HepG2 (cell line): ENCODE measurements at regions not wholly inside any gene's neighbourhood (a gene's known extent, or its start where the extent isn't known, plus 50 kb on each side); places are given as distances from the start of the nearest gene placed in this dataset.

Source experiments
- ATAC-seq: fragments of 200-7000 bp; cut with Tn5 transposase; 3 replicates; pipeline ENCODE4 v1.9.1; 2020; ENCODE audit warnings: mild to moderate bottlenecking, moderate library complexity
- BruUV-seq: library from RNA; stranded (reverse); fragments of 400-500 nt; replicated peaks from 2 replicates; lab custom pipeline; 2021; lab: Mats Ljungman, UMichigan
- CTCF ChIA-PET: fragments of 300-600 bp; formaldehyde crosslinking; extraction: SDS; loops from one replicate; lab custom pipeline; 2021; ENCODE audit warnings: low total read pairs, inconsistent platforms, low intra/inter-chr PET ratio; lab: Yijun Ruan, JAX
- POLR2A ChIA-PET: fragments of 350-600 bp; sonication (Branson Sonifier 250); formaldehyde crosslinking; loops from one replicate; lab custom pipeline; 2020; ENCODE audit warnings: antibody characterized with exemption, inconsistent platforms; lab: Yijun Ruan, JAX
- DNase-seq: peaks from one replicate; pipeline ENCODE4 v3.0.0-alpha.2; 2015; ENCODE audit warnings: low spot score
- FAIRE-seq: peaks from 3 replicates; lab custom pipeline; 2011; peaks lifted over from hg19 to GRCh38; lab: Jason Lieb, UNC
- H2AFZ ChIP-seq: one replicate; pipeline ENCODE4 v1.6.1; 2011; ENCODE audit warnings: low read length, inconsistent platforms
- H3K27ac ChIP-seq: fragments of 300-600 bp; 3 replicates; pipeline ENCODE4 v1.8.0; 2011; ENCODE audit warnings: mixed run types, mild to moderate bottlenecking, mixed read lengths, low read length, inconsistent platforms; ENCODE audit not compliant: insufficient read depth; ENCODE audit errors: extremely low read length
- H3K27me3 ChIP-seq, 2 experiments: fragments of 200-600 bp in 1 of 2; 2 replicates in 1 of 2; 3 replicates in 1 of 2; pipeline versions ENCODE4 v1.6.0 to v1.8.0; 2011; ENCODE audit warnings: low read length in 2 of 2, mild to moderate bottlenecking in 2 of 2, moderate library complexity in 2 of 2, inconsistent platforms in 1 of 2; ENCODE audit not compliant: insufficient read depth in 2 of 2, control insufficient read depth in 1 of 2
- H3K36me3 ChIP-seq, 2 experiments: fragments of 200-600 bp in 1 of 2; replicated peaks in 1 of 2; 2 replicates in 1 of 2; 3 replicates in 1 of 2; pipeline versions ENCODE4 v1.5.1 to v1.8.0; 2011; ENCODE audit warnings: low read length in 2 of 2, inconsistent platforms in 1 of 2; ENCODE audit not compliant: insufficient read depth in 2 of 2, control insufficient read depth in 1 of 2
- H3K4me1 ChIP-seq: 2 replicates; pipeline ENCODE4 v1.5.1; 2012; ENCODE audit warnings: low read length, inconsistent platforms; ENCODE audit not compliant: insufficient read depth
- H3K4me2 ChIP-seq: 2 replicates; pipeline ENCODE4 v1.6.0; 2011; ENCODE audit warnings: low read depth, low read length, inconsistent platforms
- H3K4me3 ChIP-seq, 3 experiments: fragments of 200-600 bp in 1 of 3; sonication (generic), shearing (Covaris generic) in 1 of 3; replicated peaks in 1 of 3; 2 replicates each; pipeline ENCODE4 v1.5.1; 2011 to 2016; ENCODE audit warnings: low read length in 3 of 3, inconsistent platforms in 2 of 3, low read depth in 2 of 3, mild to moderate bottlenecking in 2 of 3, control low read depth in 1 of 3, mixed read lengths in 1 of 3; ENCODE audit not compliant: insufficient read depth in 1 of 3
- H3K79me2 ChIP-seq: one replicate; pipeline ENCODE4 v1.6.1; 2011; ENCODE audit warnings: low read length, inconsistent platforms; ENCODE audit not compliant: insufficient read depth
- H3K9ac ChIP-seq: 2 replicates; pipeline ENCODE4 v1.6.0; 2011; ENCODE audit warnings: mild to moderate bottlenecking, low read depth, low read length, inconsistent platforms; ENCODE audit not compliant: insufficient read depth
- H3K9me3 ChIP-seq: 2 replicates; pipeline ENCODE4 v1.5.1; 2012; ENCODE audit warnings: mild to moderate bottlenecking, low read length
- H4K20me1 ChIP-seq: 2 replicates; pipeline ENCODE4 v1.6.0; 2011; ENCODE audit warnings: inconsistent platforms, mild to moderate bottlenecking, low read length, moderate library complexity; ENCODE audit not compliant: insufficient read depth
- ARID2 ChIP-seq: sonication (generic); formaldehyde crosslinking; IDR thresholded peaks from 2 replicates; pipeline ENCODE4 v1.8.1; 2022; ENCODE audit warnings: mild to moderate bottlenecking, missing genetic modification reagents, borderline replicate concordance
- CBX1 ChIP-seq: IDR thresholded peaks from one replicate; pipeline ENCODE4 v1.6.1; 2016; ENCODE audit warnings: antibody characterized with exemption, low read depth
- CEBPB ChIP-seq: IDR thresholded peaks from 2 replicates; pipeline ENCODE4 v1.6.1; 2011; ENCODE audit warnings: low read depth, low read length, improper control_type of control experiment, borderline replicate concordance
- KLF13 ChIP-seq: sonication (generic); formaldehyde crosslinking; IDR thresholded peaks from 2 replicates; pipeline ENCODE4 v1.4.0; 2020; ENCODE audit warnings: mild to moderate bottlenecking, missing genetic modification reagents
- MAFF ChIP-seq: IDR thresholded peaks from 2 replicates; pipeline ENCODE4 v1.6.1; 2011; ENCODE audit warnings: low read depth, low read length, improper control_type of control experiment
- MIER2 ChIP-seq: IDR thresholded peaks from 2 replicates; pipeline ENCODE4 v1.6.1; 2016; ENCODE audit warnings: missing biosample characterization, missing genetic modification reagents
- MTERF4 ChIP-seq: sonication (generic); formaldehyde crosslinking; IDR thresholded peaks from 2 replicates; pipeline ENCODE4 v1.8.0; 2023; ENCODE audit warnings: mild to moderate bottlenecking, missing genetic modification reagents
- NR2C2 ChIP-seq: sonication (generic); formaldehyde crosslinking; IDR thresholded peaks from 2 replicates; pipeline ENCODE4 v1.4.0; 2020; ENCODE audit warnings: missing genetic modification reagents, mild to moderate bottlenecking, moderate library complexity, borderline replicate concordance
- SKI ChIP-seq: fragments of 450-650 bp; IDR thresholded peaks from one replicate; pipeline ENCODE4 v1.6.1; 2018; ENCODE audit warnings: mild to moderate bottlenecking; ENCODE audit not compliant: partially characterized antibody
- SP2 ChIP-seq: sonication (generic); formaldehyde crosslinking; IDR thresholded peaks from 2 replicates; pipeline ENCODE4 v1.5.1; 2020; ENCODE audit warnings: mild to moderate bottlenecking, missing genetic modification reagents
- SYNCRIP ChIP-seq: fragments of 200-400 bp; formaldehyde crosslinking; IDR thresholded peaks from 2 replicates; pipeline ENCODE4 v1.6.1; 2018; ENCODE audit warnings: mild to moderate bottlenecking, low read depth, low read length; ENCODE audit not compliant: insufficient read depth
- ZBTB10 ChIP-seq: sonication (generic); formaldehyde crosslinking; IDR thresholded peaks from 2 replicates; pipeline ENCODE4 v1.4.0; 2020; ENCODE audit warnings: missing genetic modification reagents, borderline replicate concordance
- ZGPAT ChIP-seq: IDR thresholded peaks from 2 replicates; pipeline ENCODE4 v1.6.1; 2016; ENCODE audit warnings: mild to moderate bottlenecking
- ZNF275 ChIP-seq: sonication (generic); formaldehyde crosslinking; IDR thresholded peaks from 2 replicates; pipeline ENCODE4 v1.8.0; 2022; ENCODE audit warnings: missing genetic modification reagents, mild to moderate bottlenecking, inconsistent platforms, borderline replicate concordance
- ZNF326 ChIP-seq: sonication (generic); formaldehyde crosslinking; IDR thresholded peaks from 2 replicates; pipeline ENCODE4 v1.4.0; 2020; ENCODE audit warnings: missing genetic modification reagents, borderline replicate concordance
- ZNF546 ChIP-seq: sonication (generic); formaldehyde crosslinking; conservative IDR thresholded peaks from 2 replicates; pipeline ENCODE4 v1.8.1; 2023; ENCODE audit warnings: mild to moderate bottlenecking, missing genetic modification reagents
- WGBS: methylation state at CpG from one replicate; pipeline ENCODE4 v1.1.6; 2017; ENCODE audit warnings: low lambda C conversion rate; 5-methylcytosine and 5-hydroxymethylcytosine counted together
- in situ Hi-C: cut with HindIII; loops from 2 replicates; pipeline ENCODE4 v1.10.0; 2017; ENCODE audit warnings: low pct_unique_long_range_greater_than_20kb; ENCODE audit not compliant: extremely low pct_ligation_motif_present
- intact Hi-C: fragments of 100-400 bp; cut with micrococcal nuclease; formaldehyde crosslinking; loops from one replicate; pipeline ENCODE4 v1.10.0; 2022; ENCODE audit not compliant: unreplicated experiment

- POLR2A ChIA-PET: no interaction called here
- CTCF ChIA-PET: no interaction called here
Observed at GRCh38 chr12:22826026-22826425, 201.1 kb downstream of the ETNK1 start.

More at GRCh38 chr12:22826026-22826425, 201.1 kb downstream of the ETNK1 start:
- no peak for TF ChIP-seq MIER2 (CRISPR knock-in tag)
- TF ChIP-seq ZNF546 (CRISPR knock-in tag): no peak
- no peak for TF ChIP-seq MTERF4 (CRISPR knock-in tag)
- TF ChIP-seq SKI: no peak
- no peak for TF ChIP-seq ZBTB10 (CRISPR knock-in tag)
- TF ChIP-seq KLF13 (CRISPR knock-in tag): no peak
- no peak for TF ChIP-seq ZNF326 (CRISPR knock-in tag)
- TF ChIP-seq NR2C2 (CRISPR knock-in tag): no peak
- no peak for TF ChIP-seq ZGPAT
- TF ChIP-seq CEBPB: no peak
- TF ChIP-seq MAFF: no peak
- TF ChIP-seq SYNCRIP: no peak
- TF ChIP-seq ZNF275: no peak
- no peak for TF ChIP-seq SP2 (CRISPR knock-in tag)
- no peak for TF ChIP-seq CBX1
- TF ChIP-seq ARID2 (CRISPR knock-in tag): no peak
- Histone ChIP-seq H3K27ac (no peak overlapping the region), H3K36me3 (no peaks in the 10 kb centered on the region), H3K27me3 (no peaks in the 10 kb centered on the region), H3K4me1 (no peaks in the 10 kb centered on the region), H3K4me3 (no peak overlapping the region), H3K9me3 (no peaks in the 10 kb centered on the region), H3K79me2 (no peaks in the 10 kb centered on the region), H4K20me1 (no peaks in the 10 kb centered on the region), H3K9ac (no peak overlapping the region), H2AFZ (no peak overlapping the region), H3K4me2 (no peak overlapping the region)
- ATAC-seq (no peak), FAIRE-seq (no peak), DNase-seq (no peak)
- 68% methylated on average over 3 of the region's 3 CpGs for WGBS
- BruUV-seq: no TSS peak
- in situ Hi-C loops: no loop called here
- intact Hi-C loops: no loop called here
